ENCODE measurements at regions not wholly inside any gene's neighbourhood (a gene's known extent, or its start where the extent isn't known, plus 50 kb on each side); places are given as distances from the start of the nearest gene placed in this dataset.

GRCh38 chr6:71190809-71191208 lies 97.8 kb upstream of the OGFRL1 start:
- H3K27ac ChIP-seq, result no peak overlapping the region
- no peaks in the 10 kb centered on the region for H3K79me2 ChIP-seq
- no peak overlapping the region for H2AFZ ChIP-seq
- H3K27me3 ChIP-seq, result no peaks in the 10 kb centered on the region
- no peaks in the 10 kb centered on the region for H4K20me1 ChIP-seq (ENCODE audit: insufficient read depth, poor library complexity, severe bottlenecking)
- no peak overlapping the region for H3K4me2 ChIP-seq
- peak; percentile 41 for DNase-seq (ENCODE audit: low spot score)
- no peaks in the 10 kb centered on the region for H3K36me3 ChIP-seq (replicated peaks; ENCODE audit: insufficient read depth, low read depth)
- 33% methylated on average over 3 of the region's 3 CpGs for WGBS (ENCODE audit: low lambda C conversion rate, missing lambda C conversion rate)
- H3K9me3 ChIP-seq (ENCODE audit: low read depth), result no peaks in the 10 kb centered on the region
- no peaks in the 10 kb centered on the region for H3K4me1 ChIP-seq (ENCODE audit: insufficient read depth)
- no peaks in the 10 kb centered on the region for H3K9me2 ChIP-seq (replicated peaks; ENCODE audit: insufficient read depth)
- TF ChIP-seq EZH2 (IDR thresholded peaks at IDR 0.05; ENCODE audit: borderline replicate concordance) (no peak), CTCF (IDR thresholded peaks at IDR 0.05; ENCODE audit: poor library complexity) (peak; percentile 57)
- H3K4me3 ChIP-seq, result no peak overlapping the region

GRCh38 chr6:71194724-71195123 lies 93.9 kb upstream of the OGFRL1 start:
- no peak overlapping the region for H3K4me2 ChIP-seq
- H3K79me2 ChIP-seq, result no peaks in the 10 kb centered on the region
- WGBS (ENCODE audit: low lambda C conversion rate, missing lambda C conversion rate), result 42% methylated on average over 1 of the region's 1 CpG
- no peaks in the 10 kb centered on the region for H3K36me3 ChIP-seq (replicated peaks; ENCODE audit: insufficient read depth, low read depth)
- no peaks in the 10 kb centered on the region for H3K4me1 ChIP-seq (ENCODE audit: insufficient read depth)
- H4K20me1 ChIP-seq (ENCODE audit: insufficient read depth, poor library complexity, severe bottlenecking), result no peaks in the 10 kb centered on the region
- H3K9me2 ChIP-seq (replicated peaks; ENCODE audit: insufficient read depth), result no peaks in the 10 kb centered on the region
- H3K27ac ChIP-seq, result no peak overlapping the region
- no peak overlapping the region for H3K4me3 ChIP-seq
- no peak for DNase-seq (ENCODE audit: low spot score)
- TF ChIP-seq EZH2 (IDR thresholded peaks at IDR 0.05; ENCODE audit: borderline replicate concordance) (no peak), EZH2phosphoT487 (IDR thresholded peaks at IDR 0.05; ENCODE audit: low read depth, severe bottlenecking, unreplicated experiment) (no peak), CTCF (IDR thresholded peaks at IDR 0.05; ENCODE audit: poor library complexity) (no peak)
- no peaks in the 10 kb centered on the region for H3K27me3 ChIP-seq
- H2AFZ ChIP-seq, result no peak overlapping the region
- no peaks in the 10 kb centered on the region for H3K9me3 ChIP-seq (ENCODE audit: low read depth)

GRCh38 chr6:71197267-71197666 lies 91.3 kb upstream of the OGFRL1 start:
- Histone ChIP-seq H3K9me2 (replicated peaks; ENCODE audit: insufficient read depth) (no peaks in the 10 kb centered on the region), H3K27ac (peak overlapping the region; percentile 73), H2AFZ (no peak overlapping the region), H3K9me3 (ENCODE audit: low read depth) (no peaks in the 10 kb centered on the region), H3K4me3 (no peak overlapping the region), H3K27me3 (no peaks in the 10 kb centered on the region), H3K79me2 (no peaks in the 10 kb centered on the region), H4K20me1 (ENCODE audit: insufficient read depth, poor library complexity, severe bottlenecking) (no peaks in the 10 kb centered on the region), H3K4me2 (peak overlapping the region; percentile 26), H3K4me1 (ENCODE audit: insufficient read depth) (no peaks in the 10 kb centered on the region), H3K36me3 (replicated peaks; ENCODE audit: insufficient read depth, low read depth) (no peaks in the 10 kb centered on the region)
- peak; percentile 16 for DNase-seq (ENCODE audit: low spot score)
- no peak for TF ChIP-seq CTCF (IDR thresholded peaks at IDR 0.05; ENCODE audit: poor library complexity)
- no peak for TF ChIP-seq EZH2 (IDR thresholded peaks at IDR 0.05; ENCODE audit: borderline replicate concordance)
- TF ChIP-seq EZH2phosphoT487 (IDR thresholded peaks at IDR 0.05; ENCODE audit: low read depth, severe bottlenecking, unreplicated experiment), result no peak
- 70% methylated on average over 7 of the region's 7 CpGs for WGBS (ENCODE audit: low lambda C conversion rate, missing lambda C conversion rate)

- Histone ChIP-seq H2AFZ (no peak overlapping the region), H3K27me3 (no peaks in the 10 kb centered on the region), H3K79me2 (no peaks in the 10 kb centered on the region), H3K4me2 (peak overlapping the region; percentile 26), H3K4me3 (no peak overlapping the region), H4K20me1 (ENCODE audit: insufficient read depth, poor library complexity, severe bottlenecking) (no peaks in the 10 kb centered on the region), H3K36me3 (replicated peaks; ENCODE audit: insufficient read depth, low read depth) (no peaks in the 10 kb centered on the region), H3K4me1 (ENCODE audit: insufficient read depth) (no peaks in the 10 kb centered on the region), H3K27ac (peak overlapping the region; percentile 73), H3K9me3 (ENCODE audit: low read depth) (no peaks in the 10 kb centered on the region), H3K9me2 (replicated peaks; ENCODE audit: insufficient read depth) (no peaks in the 10 kb centered on the region)
- TF ChIP-seq EZH2phosphoT487 (IDR thresholded peaks at IDR 0.05; ENCODE audit: low read depth, severe bottlenecking, unreplicated experiment), result no peak
- 79% methylated on average over 1 of the region's 1 CpG for WGBS (ENCODE audit: low lambda C conversion rate, missing lambda C conversion rate)
- no peak for DNase-seq (ENCODE audit: low spot score)
These were observed 90.8 kb upstream of the OGFRL1 start for GRCh38 chr6:71197780-71198179.

Data from hepatocyte (in vitro differentiated cells).